HG03354 (cell line): ENCODE measurements at regions not wholly inside any gene's neighbourhood (a gene's known extent, or its start where the extent isn't known, plus 50 kb on each side); places are given as distances from the start of the nearest gene placed in this dataset.

Source experiments
- ATAC-seq: cut with Tn5 transposase; IDR thresholded peaks from one replicate; pipeline ENCODE4 v1.9.1; 2021; ENCODE audit warnings: mild to moderate bottlenecking; ENCODE audit not compliant: unreplicated experiment, poor library complexity, severe bottlenecking

DNA sequence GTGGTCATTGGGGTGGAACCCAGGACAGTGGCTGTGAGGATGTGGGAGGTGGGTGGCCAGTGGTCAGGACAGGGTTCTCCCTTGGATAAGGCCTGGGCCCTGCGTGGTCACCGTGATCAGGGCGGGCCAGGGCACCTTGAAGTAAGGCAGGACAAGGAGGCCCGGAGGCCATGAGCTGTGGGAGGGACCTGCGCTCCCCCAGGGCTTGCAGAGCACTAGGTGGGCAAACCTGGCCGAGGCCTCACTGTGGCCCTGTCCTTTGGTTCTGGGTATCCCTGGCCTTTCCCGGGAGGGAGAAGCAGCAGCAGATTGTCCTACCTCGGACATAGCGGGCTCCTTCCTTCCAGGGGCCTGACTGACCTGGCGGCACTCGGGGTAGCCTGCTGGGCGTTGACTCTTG is 144.8 kb upstream of the RET start:
- no peak for ATAC-seq

DNA sequence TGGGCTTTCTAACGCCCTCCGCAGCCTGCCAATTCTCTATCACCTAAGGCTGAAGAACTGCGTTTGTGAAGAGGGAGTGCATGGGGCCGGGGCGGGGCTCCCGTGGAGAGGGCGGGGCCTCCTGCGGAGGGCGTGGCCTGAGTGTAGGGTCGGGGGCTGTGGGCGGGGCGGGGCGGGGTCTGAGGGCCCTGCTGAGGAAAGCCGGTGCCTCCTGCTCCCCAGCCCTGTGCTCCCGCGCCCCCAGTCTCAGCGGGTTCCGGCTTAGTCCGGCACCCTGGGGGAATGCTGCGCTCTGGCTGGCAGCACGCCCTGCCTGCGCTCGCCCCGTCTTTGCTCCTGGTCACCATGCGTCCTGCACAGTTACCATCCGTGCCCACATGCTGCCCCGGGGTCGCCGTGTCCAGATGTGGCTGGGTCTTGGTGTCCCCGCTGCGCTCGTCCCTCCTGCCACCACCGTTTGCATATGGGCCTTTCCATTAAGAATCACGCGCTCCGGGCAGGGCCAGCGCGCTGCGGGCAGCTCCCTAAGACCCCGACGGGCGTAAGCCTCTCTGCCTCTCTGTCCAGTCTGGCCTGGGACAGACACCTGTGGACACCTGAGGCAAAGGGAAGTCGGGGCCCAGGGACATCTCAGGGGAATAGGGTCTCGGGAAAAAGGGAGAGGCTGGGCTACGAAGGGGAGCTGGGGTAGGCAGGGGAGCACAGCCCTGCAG is 144.0 kb upstream of the RET start:
- ATAC-seq: no peak

DNA sequence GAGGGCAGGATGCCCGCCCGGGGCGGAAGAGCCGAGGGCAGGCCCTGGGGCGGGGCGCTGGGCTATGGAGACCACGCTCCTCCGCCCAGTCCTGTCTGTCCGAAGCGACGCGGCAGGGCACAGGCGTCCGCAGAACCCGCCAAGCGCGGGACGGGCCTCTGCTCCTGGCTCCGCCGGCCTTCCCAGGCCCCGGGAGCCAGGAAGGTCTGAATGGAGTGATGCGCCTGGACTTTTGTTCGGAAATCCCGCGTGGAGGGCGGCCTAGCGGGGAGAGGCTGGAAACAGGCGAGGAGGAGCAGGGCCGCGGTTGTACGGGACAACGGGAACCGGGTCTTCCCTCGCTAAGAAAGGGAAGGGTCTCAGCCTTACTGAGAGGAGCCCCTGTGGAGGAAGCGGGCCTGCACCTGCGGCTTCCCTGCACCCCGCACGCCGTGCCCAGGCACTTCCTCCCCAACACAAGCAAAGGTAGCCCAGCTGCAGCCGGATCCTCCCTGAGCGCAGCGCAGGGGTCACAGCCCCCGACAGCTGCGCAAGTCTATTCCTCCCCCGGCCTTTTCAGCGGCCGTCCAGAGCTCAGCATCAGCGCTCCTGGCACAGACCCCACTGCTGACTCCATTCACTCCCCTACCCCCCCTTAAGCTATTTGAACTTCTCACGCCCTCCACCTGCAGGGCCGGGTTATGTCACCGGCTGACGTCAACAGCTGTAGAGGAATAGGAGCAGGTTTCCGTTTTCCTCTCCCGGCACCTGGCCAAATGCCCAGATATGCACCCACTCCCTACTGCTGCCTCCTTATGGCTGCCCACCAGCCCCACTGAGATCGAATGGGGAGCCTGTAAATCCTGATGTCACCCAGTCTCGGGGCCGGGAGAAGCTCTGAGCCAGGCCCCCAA is 143.2 kb upstream of the RET start:
- no peak for ATAC-seq

DNA sequence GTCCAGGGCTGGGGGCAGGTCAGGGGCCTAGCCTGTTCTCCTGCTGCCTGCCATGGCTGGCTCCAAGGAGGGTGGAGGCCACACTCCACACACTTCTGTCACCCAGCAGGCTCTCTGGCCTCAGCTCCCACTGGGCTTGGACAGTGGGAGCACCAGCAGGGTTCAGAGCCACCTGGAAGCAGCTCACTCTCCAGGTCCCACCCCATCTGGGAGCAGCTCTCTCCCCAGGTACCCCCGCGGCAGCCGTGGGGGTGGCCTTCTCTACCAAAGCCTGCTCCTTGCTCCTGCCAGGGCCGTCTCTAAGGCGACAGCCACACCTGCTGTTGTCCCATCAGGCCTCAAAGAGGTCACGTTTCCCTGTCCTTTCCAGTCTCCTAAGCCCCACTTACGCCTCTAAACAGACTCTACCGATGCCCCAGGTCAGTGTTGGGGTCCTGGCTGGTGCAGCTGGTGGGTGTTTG is 142.5 kb upstream of the RET start:
- no peak for ATAC-seq

GRCh38 chr10:42934842-42935241 is 142.0 kb upstream of the RET start:
- no peak for ATAC-seq

DNA sequence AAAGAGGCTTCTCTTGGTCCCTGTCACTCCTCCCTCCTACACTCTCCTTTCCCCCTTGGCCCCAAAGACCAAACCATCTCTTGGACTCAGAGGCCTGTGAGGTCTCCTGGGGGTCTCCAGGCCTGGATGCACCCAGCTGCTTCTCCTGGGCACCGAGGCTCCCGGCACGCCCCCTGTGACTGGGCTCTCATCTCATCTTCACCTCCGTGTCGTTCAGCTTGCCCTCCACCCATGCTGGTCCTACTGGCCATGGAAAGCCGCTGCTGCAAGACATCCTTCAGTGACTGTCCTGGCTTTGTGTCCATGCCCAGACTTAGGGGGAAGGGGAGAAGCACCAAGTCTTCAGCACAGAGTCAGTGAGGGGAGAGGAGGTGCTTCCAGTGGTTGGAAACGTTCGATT is 141.4 kb upstream of the RET start:
- no peak for ATAC-seq

DNA sequence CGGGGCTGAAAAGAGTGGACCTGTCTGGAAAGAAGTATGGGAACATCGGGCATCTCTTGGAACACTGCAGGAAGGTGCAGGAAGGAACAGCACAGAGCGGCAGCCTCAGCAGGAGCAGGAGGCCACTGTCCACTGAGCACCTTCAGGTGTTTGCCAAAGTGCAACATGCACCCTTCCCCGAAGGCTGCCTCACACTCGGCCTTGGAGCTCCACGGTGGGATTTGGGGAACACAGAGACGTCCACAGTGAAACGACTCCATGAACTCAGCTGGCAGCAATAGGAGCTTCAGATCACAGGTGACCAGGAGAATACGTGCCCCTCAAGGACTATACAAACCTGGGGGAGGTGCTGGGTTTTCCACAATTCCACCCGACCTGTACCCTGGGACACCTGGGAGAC is 140.3 kb upstream of the RET start:
- no peak for ATAC-seq

- no peak for ATAC-seq
Observed at GRCh38 chr10:42937048-42937447, 139.8 kb upstream of the RET start.

- no peak for ATAC-seq
Observed at GRCh38 chr10:42937649-42938180, 139.2 kb upstream of the RET start.

GRCh38 chr10:42938351-42938750 is 138.5 kb upstream of the RET start:
- no peak for ATAC-seq

- ATAC-seq: no peak
Observed at GRCh38 chr10:42939237-42939636, 137.6 kb upstream of the RET start.

DNA sequence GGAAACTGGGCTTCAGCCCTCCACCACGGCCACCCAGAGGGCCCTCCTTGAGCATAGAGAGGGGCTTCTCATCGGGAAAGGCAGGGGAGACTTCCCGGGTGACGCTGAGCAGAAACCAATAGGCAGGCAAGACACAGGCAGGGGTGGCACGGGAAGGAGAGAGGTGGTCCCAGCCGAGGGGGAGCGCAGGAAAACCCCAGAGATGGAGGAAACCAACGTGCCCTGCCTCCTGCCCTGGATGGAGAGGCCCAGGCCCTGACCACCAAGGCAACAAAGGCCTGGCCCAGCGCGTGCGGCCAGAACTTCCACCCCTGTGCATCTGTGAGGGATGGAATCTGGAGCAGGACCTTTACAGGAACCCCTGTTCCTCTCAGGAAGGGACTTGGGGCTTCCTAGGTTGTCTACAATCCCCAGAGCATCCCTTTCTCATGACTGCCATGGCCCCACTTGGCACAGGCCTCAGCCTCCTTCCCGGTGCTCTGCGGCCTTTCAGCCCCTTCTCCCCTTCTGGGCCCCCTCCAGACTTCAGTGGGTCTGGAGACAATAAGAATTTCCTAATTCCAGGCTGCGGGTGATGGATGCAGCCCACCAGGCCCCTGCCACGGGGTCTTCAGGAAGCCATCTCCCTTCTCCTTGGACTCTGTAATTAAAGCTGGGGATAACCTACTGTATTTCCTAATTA is 137.0 kb upstream of the RET start:
- ATAC-seq: no peak

- ATAC-seq: no peak
Observed at GRCh38 chr10:42940487-42941294, 136.2 kb upstream of the RET start.

DNA sequence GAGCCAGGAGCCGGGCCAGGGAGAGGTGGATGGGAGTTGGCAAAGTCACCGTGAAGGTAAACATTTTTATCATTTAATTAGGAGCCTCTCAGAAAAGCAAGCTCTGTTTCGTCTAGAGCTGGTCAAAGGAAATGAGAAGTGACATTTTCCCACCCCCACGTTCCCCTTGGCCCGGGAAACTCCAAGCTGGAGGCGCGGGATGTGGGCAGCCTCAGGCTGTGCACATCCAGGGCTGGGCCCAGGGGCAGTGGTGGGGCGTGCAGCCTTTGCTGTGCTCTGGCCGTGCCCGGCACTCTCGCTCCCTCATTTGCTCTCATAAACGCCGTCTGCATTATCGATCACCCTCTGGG is 135.6 kb upstream of the RET start:
- no peak for ATAC-seq

DNA sequence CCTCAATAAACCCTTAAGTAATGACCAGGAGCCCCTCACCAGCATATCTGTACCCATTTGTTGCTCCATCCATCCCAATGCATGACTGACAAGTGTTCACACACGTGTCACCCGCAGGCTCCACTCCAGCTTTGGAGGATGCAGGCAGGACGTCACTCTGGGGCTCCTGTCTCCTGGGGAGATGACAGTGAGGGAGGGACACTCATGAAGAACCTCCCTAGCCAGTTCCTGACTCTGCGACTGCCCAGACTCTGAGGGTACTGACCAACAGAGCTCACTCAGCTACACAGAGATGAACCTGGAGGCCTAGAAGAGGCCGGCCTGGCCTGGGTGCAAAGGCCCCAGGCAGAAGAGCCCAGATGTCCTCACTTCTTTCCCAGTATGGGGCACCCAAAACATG is 135.1 kb upstream of the RET start:
- no peak for ATAC-seq

DNA sequence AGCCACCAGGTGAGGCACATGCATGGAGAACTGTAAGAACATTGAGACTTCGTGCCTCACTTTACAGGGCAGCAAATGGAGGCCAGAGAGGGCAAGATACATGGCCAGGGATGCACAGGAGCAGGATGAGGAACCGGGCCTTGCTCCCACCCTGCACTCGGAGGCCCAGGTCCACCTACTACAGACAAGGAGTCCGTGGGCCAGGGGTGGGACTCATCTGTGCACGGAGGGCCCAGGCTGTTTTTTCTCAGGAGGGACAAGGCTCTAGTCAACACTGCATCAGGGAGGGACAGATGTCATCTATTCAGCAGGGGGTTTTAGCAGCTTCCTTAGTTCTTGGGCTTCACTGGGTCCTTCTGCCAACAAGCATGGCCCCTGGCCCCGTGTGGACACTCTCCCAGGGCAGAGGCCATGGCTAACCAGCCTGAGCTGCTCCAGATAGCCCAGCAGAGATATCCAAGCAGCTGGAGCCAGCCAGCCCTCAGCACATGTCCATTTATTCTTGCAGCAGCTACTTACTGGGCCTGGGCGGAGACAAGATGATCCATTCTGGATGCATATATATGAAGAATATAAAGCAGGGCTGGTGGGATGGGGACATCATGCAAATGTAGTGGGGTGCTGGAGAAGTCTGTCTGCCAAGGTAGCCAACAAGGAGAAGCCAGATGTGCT is 134.5 kb upstream of the RET start:
- no peak for ATAC-seq

DNA sequence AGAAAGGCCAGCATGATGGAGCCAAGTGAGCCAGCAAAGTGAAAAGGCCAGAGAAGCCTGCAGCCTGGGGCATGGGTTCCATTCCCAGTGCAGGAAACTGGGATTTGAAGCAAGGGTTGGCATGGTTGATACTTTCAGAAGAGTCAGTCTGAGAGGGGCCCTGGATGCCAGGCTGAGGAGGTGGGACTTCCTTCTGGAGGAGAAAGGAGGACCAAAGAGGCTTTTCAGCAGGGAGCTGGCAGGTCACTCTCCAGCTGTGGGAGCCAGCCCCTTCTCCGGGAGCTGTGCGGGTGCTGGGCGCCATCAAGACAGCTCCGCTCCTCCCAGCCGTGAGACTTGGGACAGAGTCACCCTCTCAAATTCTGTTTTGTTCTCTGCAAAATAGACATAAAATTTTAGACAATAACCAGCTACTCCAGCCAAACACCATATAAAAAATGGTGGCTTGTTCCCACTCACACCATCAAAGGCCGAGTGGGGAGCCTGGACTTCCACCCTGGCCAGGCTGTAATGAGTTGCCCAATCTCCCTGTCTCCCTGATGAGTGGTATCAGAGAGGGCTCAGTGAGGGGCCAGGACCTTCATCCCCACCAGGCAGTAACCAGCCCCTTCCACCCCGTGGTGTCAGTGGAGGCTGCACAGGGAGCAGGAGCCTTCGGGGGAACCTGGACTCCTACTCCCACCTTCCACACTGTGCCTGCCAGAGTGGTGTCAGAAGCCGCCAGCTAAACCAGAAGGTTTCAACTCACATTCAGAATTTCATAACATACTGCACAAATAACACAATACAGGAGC is 133.6 kb upstream of the RET start:
- ATAC-seq: no peak

- ATAC-seq: no peak
Observed at GRCh38 chr10:42948040-42948439, 128.8 kb upstream of the RET start.
